Fibroblast of the aortic adventitia (primary cell): ENCODE measurements at regions not wholly inside any gene's neighbourhood (a gene's known extent, or its start where the extent isn't known, plus 50 kb on each side); places are given as distances from the start of the nearest gene placed in this dataset.

Experiments used
- DNase-seq: peaks from one replicate; pipeline ENCODE4 v3.0.0-alpha.2; 2010; ENCODE audit warnings: low read depth
- H3K4me3 ChIP-seq: 2 replicates; pipeline ENCODE4 v1.5.1; 2011; ENCODE audit warnings: low read depth, mild to moderate bottlenecking, control low read depth, low read length, moderate library complexity
- TF ChIP-seq, protein P1 (sequence below): IDR thresholded peaks from 2 replicates; pipeline ENCODE4 v1.5.1; 2011; ENCODE audit warnings: mild to moderate bottlenecking, low read length, control low read depth, inconsistent platforms; ENCODE audit not compliant: insufficient read depth

DNA sequence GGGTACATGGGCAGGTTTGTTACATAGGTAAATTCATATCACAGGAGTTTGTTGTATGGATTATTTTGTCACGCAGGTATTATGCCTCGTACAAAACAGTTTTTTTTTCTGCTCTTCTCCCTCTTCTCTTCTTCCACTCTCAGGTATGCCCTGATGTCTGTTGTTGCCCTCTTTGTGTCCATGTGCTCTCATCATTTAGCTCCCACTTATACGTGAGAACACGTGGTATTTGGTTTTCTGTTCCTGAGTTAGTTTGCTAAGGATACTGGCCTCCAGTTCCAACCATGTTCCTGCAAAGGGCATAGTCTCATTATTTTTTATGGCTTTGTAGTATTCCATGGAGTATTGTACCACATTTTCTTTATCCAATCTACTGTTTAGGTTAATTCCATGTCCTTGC lies 65.7 kb downstream of the UNC5CL start:
- no peak for DNase-seq
- H3K4me3 ChIP-seq = no peak overlapping the region
- TF ChIP-seq, protein P1, sequence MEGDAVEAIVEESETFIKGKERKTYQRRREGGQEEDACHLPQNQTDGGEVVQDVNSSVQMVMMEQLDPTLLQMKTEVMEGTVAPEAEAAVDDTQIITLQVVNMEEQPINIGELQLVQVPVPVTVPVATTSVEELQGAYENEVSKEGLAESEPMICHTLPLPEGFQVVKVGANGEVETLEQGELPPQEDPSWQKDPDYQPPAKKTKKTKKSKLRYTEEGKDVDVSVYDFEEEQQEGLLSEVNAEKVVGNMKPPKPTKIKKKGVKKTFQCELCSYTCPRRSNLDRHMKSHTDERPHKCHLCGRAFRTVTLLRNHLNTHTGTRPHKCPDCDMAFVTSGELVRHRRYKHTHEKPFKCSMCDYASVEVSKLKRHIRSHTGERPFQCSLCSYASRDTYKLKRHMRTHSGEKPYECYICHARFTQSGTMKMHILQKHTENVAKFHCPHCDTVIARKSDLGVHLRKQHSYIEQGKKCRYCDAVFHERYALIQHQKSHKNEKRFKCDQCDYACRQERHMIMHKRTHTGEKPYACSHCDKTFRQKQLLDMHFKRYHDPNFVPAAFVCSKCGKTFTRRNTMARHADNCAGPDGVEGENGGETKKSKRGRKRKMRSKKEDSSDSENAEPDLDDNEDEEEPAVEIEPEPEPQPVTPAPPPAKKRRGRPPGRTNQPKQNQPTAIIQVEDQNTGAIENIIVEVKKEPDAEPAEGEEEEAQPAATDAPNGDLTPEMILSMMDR = no peak

GRCh38 chr6:40972814-40973213 lies 66.2 kb downstream of the UNC5CL start:
- no peak for DNase-seq
- H3K4me3 ChIP-seq = no peak overlapping the region
- TF ChIP-seq, protein P1 = no peak

GRCh38 chr6:40972190-40972589 lies 66.8 kb downstream of the UNC5CL start:
- DNase-seq = no peak
- TF ChIP-seq, protein P1 = no peak
- no peak overlapping the region for H3K4me3 ChIP-seq

DNA sequence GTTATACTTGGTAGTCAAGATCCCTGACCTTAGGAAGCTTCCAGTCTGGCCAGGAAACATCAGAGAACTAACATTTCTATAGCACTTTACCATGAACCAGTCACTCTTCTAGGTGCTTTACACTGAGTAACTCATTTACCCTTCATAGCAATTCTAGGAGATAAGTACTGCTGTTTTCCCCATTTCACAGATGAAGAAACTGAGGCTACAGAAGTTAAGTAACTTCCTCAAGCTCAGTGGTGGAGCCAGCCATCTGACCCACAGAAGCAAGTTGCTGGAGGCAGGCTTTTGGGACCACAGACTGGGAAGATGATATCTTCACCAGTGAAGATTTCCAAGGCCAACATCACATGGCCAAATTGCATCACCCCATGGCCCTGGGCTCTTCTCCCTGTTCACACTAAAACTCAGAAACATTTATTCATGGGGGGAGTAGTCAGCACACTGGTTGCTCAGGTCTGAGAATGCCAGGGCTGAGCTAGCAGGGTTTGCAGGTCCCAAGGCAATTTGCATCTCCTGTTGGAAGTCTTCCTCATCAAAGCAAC lies 70.3 kb downstream of the UNC5CL start:
- H3K4me3 ChIP-seq = no peak overlapping the region
- peak; percentile 14 for DNase-seq
- TF ChIP-seq, protein P1 = no peak

- H3K4me3 ChIP-seq = no peak overlapping the region
- TF ChIP-seq, protein P1 = no peak
- no peak for DNase-seq
Observed at GRCh38 chr6:40966860-40967259, 72.2 kb downstream of the UNC5CL start.

GRCh38 chr6:40965046-40965445 lies 74.0 kb downstream of the UNC5CL start:
- H3K4me3 ChIP-seq = no peak overlapping the region
- TF ChIP-seq, protein P1 = no peak
- no peak for DNase-seq

DNA sequence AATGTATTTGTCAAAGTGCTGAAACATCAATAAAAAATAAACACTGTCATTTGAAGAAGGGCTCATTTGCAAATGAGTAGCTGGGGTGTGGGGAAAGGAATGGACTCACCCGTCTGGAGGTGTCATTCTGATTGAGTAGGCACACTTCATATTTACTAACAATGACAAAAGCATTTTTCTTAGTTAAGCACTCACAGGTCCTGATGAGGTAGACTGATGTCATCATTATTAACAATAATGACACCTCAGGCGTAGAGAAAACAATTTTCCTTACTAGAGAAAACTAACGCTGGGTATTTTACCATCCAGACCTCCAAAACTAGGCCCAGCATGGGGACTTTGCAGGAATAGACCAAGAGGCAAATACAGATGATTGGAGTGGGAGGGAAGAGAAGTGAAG lies 76.0 kb downstream of the UNC5CL start:
- no peak for DNase-seq
- TF ChIP-seq, protein P1 = no peak
- no peak overlapping the region for H3K4me3 ChIP-seq
